GM12872 (cell line): ENCODE measurements at regions not wholly inside any gene's neighbourhood (a gene's known extent, or its start where the extent isn't known, plus 50 kb on each side); places are given as distances from the start of the nearest gene placed in this dataset.

Experiments used
- CTCF ChIP-seq: IDR thresholded peaks from 3 replicates; pipeline ENCODE4 v1.5.1; 2011; ENCODE audit warnings: low read depth, mild to moderate bottlenecking, low read length, moderate library complexity; ENCODE audit not compliant: insufficient read depth

- no peak for TF ChIP-seq CTCF
Measured at GRCh38 chr5:60263346-60263745, 369.8 kb upstream of the PDE4D start.

- no peak for TF ChIP-seq CTCF
Measured at GRCh38 chr5:60262576-60263295, 369.2 kb upstream of the PDE4D start.

GRCh38 chr5:60261732-60262131, 368.2 kb upstream of the PDE4D start:
- TF ChIP-seq CTCF = no peak

GRCh38 chr5:60260658-60261057, 367.1 kb upstream of the PDE4D start:
- no peak for TF ChIP-seq CTCF

- TF ChIP-seq CTCF = no peak
Measured at GRCh38 chr5:60259730-60260129, 366.2 kb upstream of the PDE4D start.

GRCh38 chr5:60257596-60258271, 364.2 kb upstream of the PDE4D start:
- no peak for TF ChIP-seq CTCF

- TF ChIP-seq CTCF = no peak
Measured at GRCh38 chr5:60256546-60256945, 363.0 kb upstream of the PDE4D start.
